Testis (tissue), 2 donors: ENCODE measurements at regions not wholly inside any gene's neighbourhood (a gene's known extent, or its start where the extent isn't known, plus 50 kb on each side); places are given as distances from the start of the nearest gene placed in this dataset.

ENCODE experiments used
- POLR2A ChIP-seq: fragments of 450-650 bp; IDR thresholded peaks from one replicate; pipeline ENCODE4 v1.6.1; 2017; ENCODE audit warnings: antibody characterized with exemption, mild to moderate bottlenecking, moderate library complexity
- TF ChIP-seq, protein P1 (sequence below), 3 experiments: fragments of 450-650 bp in 2 of 3; fragments of 200-600 bp in 1 of 3; sonication (generic) in 1 of 3; IDR thresholded peaks; one replicate each; pipeline ENCODE4 v1.5.1; 2016 to 2019; ENCODE audit warnings: antibody characterized with exemption in 3 of 3, mild to moderate bottlenecking in 2 of 3, moderate library complexity in 1 of 3

DNA sequence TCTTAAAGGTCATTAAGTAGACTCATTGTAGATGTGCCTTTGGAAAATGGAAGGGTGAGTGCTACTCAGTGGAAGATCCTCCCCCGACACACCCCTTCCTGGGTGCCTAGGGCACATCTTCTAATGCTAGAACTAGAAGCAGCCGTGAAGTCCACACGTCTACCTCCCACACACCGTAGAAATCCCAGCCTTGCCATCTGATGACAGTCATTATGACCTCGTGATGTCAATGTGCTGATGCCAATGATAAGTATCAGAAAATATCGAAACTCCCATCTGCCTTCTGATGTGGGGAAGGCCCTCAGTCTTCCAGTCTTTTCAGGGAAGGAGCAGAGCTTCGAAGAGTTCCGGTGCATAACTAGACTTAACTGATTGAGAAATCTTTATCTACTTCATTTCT is 282.1 kb upstream of the ROPN1 start:
- TF ChIP-seq, protein P1, sequence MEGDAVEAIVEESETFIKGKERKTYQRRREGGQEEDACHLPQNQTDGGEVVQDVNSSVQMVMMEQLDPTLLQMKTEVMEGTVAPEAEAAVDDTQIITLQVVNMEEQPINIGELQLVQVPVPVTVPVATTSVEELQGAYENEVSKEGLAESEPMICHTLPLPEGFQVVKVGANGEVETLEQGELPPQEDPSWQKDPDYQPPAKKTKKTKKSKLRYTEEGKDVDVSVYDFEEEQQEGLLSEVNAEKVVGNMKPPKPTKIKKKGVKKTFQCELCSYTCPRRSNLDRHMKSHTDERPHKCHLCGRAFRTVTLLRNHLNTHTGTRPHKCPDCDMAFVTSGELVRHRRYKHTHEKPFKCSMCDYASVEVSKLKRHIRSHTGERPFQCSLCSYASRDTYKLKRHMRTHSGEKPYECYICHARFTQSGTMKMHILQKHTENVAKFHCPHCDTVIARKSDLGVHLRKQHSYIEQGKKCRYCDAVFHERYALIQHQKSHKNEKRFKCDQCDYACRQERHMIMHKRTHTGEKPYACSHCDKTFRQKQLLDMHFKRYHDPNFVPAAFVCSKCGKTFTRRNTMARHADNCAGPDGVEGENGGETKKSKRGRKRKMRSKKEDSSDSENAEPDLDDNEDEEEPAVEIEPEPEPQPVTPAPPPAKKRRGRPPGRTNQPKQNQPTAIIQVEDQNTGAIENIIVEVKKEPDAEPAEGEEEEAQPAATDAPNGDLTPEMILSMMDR (IDR thresholded peaks at IDR 0.05): no peak
- TF ChIP-seq POLR2A: no peak
